Smooth muscle cell (in vitro differentiated cells): ENCODE measurements at regions not wholly inside any gene's neighbourhood (a gene's known extent, or its start where the extent isn't known, plus 50 kb on each side); places are given as distances from the start of the nearest gene placed in this dataset.

Experiments used
- DNase-seq: peaks from one replicate; lab custom pipeline; 2025; ENCODE audit not compliant: unreplicated experiment; lab: John Stamatoyannopoulos, UW
- H2AFZ ChIP-seq: fragments of 200-600 bp; sonication (generic); 2 replicates; pipeline ENCODE4 v1.6.0; 2016; ENCODE audit warnings: antibody characterized with exemption, low read depth, mild to moderate bottlenecking
- H3F3A ChIP-seq: fragments of 200-600 bp; sonication (generic); 2 replicates; pipeline ENCODE4 v1.6.0; 2017; ENCODE audit warnings: antibody characterized with exemption, low read depth
- H3K27ac ChIP-seq: fragments of 200-600 bp; sonication (generic); 2 replicates; pipeline ENCODE4 v1.5.1; 2016; ENCODE audit warnings: low read depth, mild to moderate bottlenecking
- H3K27me3 ChIP-seq: fragments of 200-600 bp; sonication (generic); 2 replicates; pipeline ENCODE4 v1.6.1; 2016; ENCODE audit warnings: low read depth, mild to moderate bottlenecking
- H3K36me3 ChIP-seq: fragments of 200-600 bp; sonication (generic); 2 replicates; pipeline ENCODE4 v1.5.1; 2016; ENCODE audit warnings: low read depth
- H3K4me1 ChIP-seq: fragments of 200-600 bp; sonication (generic); 2 replicates; pipeline ENCODE4 v1.5.1; 2016; ENCODE audit warnings: low read depth
- H3K4me2 ChIP-seq: fragments of 200-600 bp; sonication (generic); 2 replicates; pipeline ENCODE4 v1.6.0; 2016; ENCODE audit warnings: mild to moderate bottlenecking
- H3K4me3 ChIP-seq: fragments of 200-600 bp; sonication (generic); 2 replicates; pipeline ENCODE4 v1.5.1; 2016; ENCODE audit warnings: mild to moderate bottlenecking
- H3K79me2 ChIP-seq: fragments of 200-600 bp; sonication (generic); 2 replicates; pipeline ENCODE4 v1.6.0; 2016; ENCODE audit warnings: low read depth, mild to moderate bottlenecking
- H3K9ac ChIP-seq: fragments of 200-600 bp; sonication (generic); 2 replicates; pipeline ENCODE4 v1.6.0; 2016; ENCODE audit warnings: low read depth
- H3K9me3 ChIP-seq: fragments of 200-600 bp; sonication (generic); replicated peaks from 2 replicates; pipeline ENCODE4 v1.5.1; 2016; ENCODE audit warnings: low read depth
- H4K20me1 ChIP-seq: fragments of 200-600 bp; sonication (generic); 2 replicates; pipeline ENCODE4 v1.6.0; 2016; ENCODE audit warnings: low read depth
- WGBS: methylation state at CpG from one replicate; pipeline ENCODE4 v1.1.7; 2016; ENCODE audit warnings: low lambda C conversion rate; 5-methylcytosine and 5-hydroxymethylcytosine counted together
- TF ChIP-seq, protein P1 (sequence below): fragments of 200-600 bp; sonication (generic); IDR thresholded peaks from 2 replicates; pipeline ENCODE4 v1.5.1; 2017; ENCODE audit warnings: borderline replicate concordance, mild to moderate bottlenecking, antibody characterized with exemption; ENCODE audit not compliant: insufficient read depth, poor library complexity, severe bottlenecking

DNA sequence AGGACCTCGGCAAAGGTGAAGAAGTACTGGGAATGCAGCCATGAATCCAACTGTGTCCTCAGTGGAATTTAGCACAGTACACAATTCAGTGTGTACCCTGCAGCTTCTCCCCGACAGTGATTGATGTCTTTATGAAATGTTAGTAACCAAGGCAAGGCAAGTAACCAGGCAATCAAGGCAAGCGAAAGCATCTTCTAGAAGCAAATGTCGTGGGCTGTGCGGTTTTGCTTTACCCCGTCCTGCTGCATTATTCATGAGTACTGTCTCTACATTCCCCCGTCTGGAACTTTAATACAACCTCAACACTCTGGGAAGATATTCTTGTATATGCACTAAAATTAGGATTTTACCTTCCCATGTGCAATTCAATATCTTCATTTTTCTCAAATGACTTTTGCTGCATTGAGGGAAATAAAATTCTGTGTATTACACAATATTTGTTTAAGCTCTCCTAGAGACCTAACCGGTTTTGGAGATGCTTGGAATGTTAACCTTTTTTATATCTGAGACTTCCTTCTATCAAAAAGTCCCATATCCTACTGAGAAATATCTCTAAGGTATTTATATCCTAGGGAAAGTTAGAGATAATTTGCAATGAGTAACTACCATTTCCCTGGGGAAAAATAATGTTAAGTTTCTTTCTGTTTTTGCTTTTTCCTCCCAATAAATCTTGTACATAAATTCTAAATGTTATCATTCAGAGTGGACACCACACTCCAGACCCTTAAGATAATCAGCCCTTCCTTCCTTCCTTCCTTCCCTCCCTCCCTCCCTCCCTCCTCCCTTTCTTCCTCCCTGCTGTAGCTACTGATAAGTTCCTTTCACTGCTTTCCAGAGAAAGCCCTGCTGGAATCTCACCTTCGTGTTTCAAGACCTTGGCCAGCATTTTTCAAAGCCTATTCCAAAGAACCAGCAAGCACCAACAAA, 51.9 kb upstream of the ADORA2B start:
- 78% methylated on average over 9 of the region's 9 CpGs for WGBS

DNA sequence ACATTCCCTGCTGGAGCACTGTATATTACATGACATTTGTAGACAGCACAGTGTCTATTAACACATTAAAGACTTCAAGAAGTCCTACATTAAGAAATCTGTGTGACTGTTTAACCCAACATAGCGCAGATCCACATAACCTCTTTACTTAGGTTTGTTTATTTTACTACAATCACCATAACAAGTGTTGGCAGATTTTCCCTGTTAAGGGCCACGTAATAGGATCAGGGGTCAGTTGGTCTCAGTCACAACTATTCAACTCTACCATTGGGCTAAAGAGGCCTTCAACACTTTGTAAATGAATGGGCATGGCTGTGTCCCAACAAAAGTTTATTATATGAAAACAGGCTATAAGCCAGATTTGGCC, 51.3 kb upstream of the ADORA2B start:
- H3F3A ChIP-seq: no peaks in the 10 kb centered on the region
- H3K4me1 ChIP-seq: no peaks in the 10 kb centered on the region
- WGBS: 50% methylated on average over 2 of the region's 2 CpGs
- no peaks in the 10 kb centered on the region for H4K20me1 ChIP-seq
- TF ChIP-seq, protein P1, sequence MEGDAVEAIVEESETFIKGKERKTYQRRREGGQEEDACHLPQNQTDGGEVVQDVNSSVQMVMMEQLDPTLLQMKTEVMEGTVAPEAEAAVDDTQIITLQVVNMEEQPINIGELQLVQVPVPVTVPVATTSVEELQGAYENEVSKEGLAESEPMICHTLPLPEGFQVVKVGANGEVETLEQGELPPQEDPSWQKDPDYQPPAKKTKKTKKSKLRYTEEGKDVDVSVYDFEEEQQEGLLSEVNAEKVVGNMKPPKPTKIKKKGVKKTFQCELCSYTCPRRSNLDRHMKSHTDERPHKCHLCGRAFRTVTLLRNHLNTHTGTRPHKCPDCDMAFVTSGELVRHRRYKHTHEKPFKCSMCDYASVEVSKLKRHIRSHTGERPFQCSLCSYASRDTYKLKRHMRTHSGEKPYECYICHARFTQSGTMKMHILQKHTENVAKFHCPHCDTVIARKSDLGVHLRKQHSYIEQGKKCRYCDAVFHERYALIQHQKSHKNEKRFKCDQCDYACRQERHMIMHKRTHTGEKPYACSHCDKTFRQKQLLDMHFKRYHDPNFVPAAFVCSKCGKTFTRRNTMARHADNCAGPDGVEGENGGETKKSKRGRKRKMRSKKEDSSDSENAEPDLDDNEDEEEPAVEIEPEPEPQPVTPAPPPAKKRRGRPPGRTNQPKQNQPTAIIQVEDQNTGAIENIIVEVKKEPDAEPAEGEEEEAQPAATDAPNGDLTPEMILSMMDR: no peak
- H3K79me2 ChIP-seq: no peaks in the 10 kb centered on the region
- no peak overlapping the region for H3K4me2 ChIP-seq
- no peak overlapping the region for H3K4me3 ChIP-seq
- H3K27ac ChIP-seq: no peak overlapping the region
- H3K27me3 ChIP-seq: no peaks in the 10 kb centered on the region
- no peaks in the 10 kb centered on the region for H3K36me3 ChIP-seq
- no peak overlapping the region for H2AFZ ChIP-seq
- no peak overlapping the region for H3K9ac ChIP-seq
- no peak for DNase-seq
- H3K9me3 ChIP-seq: no peaks in the 10 kb centered on the region

More for the DNA sequence above, 51.9 kb upstream of the ADORA2B start:
- H3K27me3 ChIP-seq: no peaks in the 10 kb centered on the region
- H3K4me3 ChIP-seq: no peak overlapping the region
- no peak for DNase-seq
- no peak overlapping the region for H2AFZ ChIP-seq
- TF ChIP-seq, protein P1: no peak
- no peak overlapping the region for H3K27ac ChIP-seq
- no peaks in the 10 kb centered on the region for H3K9me3 ChIP-seq
- H3K9ac ChIP-seq: no peak overlapping the region
- no peaks in the 10 kb centered on the region for H3K36me3 ChIP-seq
- no peaks in the 10 kb centered on the region for H4K20me1 ChIP-seq
- no peaks in the 10 kb centered on the region for H3F3A ChIP-seq
- H3K4me1 ChIP-seq: no peaks in the 10 kb centered on the region
- H3K4me2 ChIP-seq: no peak overlapping the region
- no peaks in the 10 kb centered on the region for H3K79me2 ChIP-seq

DNA sequence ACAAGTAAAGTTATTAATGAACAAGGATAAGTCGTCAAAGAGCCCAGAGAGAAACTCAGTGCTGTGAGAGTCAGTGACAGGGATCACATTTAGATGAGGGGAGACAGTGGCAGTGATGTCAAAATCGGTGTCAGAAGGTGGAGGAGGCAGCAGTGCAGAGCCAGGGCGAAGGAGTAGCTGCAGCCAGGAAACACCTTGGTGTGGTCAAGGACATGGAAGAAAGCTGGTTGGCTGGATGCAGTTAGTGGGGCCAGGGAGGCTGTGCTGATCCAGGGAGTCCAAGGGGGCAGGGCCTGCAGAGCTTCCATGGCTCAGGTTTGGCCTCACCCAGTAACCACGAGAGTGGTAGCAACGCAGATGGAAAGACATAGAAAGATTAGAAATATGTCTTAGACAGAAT, 50.7 kb upstream of the ADORA2B start:
- Histone ChIP-seq H3K27ac (no peak overlapping the region), H4K20me1 (no peaks in the 10 kb centered on the region), H3K4me2 (no peak overlapping the region), H3K27me3 (no peaks in the 10 kb centered on the region), H3K4me3 (no peak overlapping the region), H3K9me3 (no peaks in the 10 kb centered on the region), H2AFZ (no peak overlapping the region), H3F3A (no peaks in the 10 kb centered on the region), H3K4me1 (no peaks in the 10 kb centered on the region), H3K79me2 (no peaks in the 10 kb centered on the region), H3K9ac (no peak overlapping the region), H3K36me3 (no peaks in the 10 kb centered on the region)
- TF ChIP-seq, protein P1: no peak
- DNase-seq: no peak
- 86% methylated on average over 5 of the region's 5 CpGs for WGBS
